ENCODE measurements at regions not wholly inside any gene's neighbourhood (a gene's known extent, or its start where the extent isn't known, plus 50 kb on each side); places are given as distances from the start of the nearest gene placed in this dataset.

DNA sequence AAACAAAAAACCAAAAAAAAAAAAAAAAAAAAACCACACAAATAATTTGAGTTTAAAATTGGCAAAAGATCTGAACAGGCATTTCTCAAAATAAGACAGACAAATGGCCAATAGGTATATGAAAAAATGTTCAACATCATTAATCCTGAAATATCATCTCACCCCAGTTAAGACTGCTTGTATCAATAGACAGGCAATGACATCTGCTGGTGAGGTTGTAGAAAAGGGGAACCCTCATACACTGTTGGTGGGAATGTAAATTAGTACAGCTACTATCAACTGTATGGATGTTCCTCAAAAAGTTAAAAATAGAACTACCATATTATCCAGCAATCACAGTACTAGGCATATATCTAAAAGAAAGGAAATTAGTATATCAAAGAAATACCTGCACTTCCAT is 523.1 kb downstream of the XIRP2 start:
- no peak for DNase-seq

DNA sequence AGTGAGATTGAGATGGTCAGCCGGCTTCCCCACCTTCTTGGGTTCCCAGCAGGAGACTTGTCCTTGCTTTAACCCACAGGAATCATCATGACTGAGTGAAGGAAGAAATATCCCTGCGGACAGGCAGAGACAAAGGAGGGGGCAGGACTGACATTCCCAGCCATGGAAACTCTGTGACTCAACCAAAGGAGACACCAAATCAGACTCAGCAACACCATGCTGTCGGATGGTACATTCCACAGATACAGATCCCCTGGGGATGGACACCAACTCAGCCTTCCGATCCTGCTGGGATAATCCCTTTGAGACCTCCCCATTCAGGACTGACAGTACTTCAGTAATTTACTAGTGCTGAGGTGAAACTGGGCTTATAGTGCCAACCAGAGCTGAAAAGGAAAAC is 518.3 kb downstream of the XIRP2 start:
- no peak for DNase-seq

DNA sequence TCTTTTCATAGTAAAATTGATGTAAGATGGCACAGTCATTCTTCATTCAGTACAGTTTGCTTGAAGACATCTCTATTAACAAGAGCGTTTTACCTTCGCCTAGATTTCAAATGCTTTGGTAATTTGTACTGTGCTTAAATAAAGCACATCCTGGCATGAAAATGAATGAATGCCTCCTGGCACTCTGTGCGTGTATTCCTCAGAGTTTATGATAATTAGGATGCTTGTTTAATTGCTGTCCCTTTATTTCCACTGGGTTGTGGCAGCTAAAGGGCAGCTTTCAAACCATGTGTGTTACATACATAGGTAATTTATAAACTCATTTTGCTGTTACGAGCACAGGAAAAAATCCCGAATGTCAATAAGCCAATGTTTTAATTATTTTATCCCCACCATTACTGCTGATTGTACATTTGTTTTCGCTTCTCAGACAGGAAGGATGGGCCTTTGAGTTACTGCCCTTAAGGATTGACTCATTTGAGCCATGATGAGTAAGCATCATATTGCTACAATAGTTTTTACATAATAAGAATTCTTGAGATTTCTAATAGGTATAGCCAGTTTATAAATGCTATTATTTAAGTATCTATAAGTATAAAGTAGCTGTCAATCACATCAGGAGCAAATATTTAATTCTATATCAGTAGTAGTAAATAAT is 516.5 kb downstream of the XIRP2 start:
- DNase-seq, result no peak

DNA sequence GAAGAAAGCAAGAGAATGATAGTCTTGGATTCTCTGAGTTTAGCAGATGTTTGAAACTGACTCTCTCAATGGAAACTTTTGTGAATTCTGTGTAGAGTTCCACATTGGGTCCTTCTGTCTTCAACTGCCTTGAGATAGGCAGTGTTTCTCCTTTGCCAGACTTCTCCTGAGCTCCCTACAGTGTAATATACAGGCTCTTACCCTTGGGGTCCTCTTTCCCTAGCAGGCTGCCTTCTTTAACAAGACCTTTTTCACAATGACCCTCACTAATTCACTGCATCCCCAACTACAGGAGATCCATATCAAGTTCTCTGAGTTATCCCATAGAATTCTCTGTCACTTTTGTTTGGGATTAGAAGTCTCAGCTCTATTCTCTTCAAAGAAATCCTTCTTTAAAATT is 513.0 kb downstream of the XIRP2 start:
- no peak for DNase-seq

DNA sequence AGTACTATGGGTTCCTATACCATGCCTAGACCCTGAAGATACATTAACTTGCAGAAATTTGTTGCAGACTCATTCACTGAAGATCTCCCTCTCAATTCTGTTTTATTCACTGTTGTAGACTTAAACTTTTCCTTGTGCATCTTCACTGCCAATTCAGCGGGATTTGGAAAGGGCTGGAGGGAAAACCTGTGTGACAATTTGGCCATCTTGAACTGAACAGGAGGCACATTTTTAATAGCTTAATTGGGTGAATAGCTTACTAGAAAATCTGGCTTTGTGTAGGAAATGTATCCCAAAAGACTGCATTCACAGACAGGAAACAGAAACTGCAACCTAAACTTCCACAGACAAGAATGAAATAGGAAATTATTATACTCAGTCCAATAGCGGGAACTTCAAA is 512.3 kb downstream of the XIRP2 start:
- DNase-seq, result no peak

DNA sequence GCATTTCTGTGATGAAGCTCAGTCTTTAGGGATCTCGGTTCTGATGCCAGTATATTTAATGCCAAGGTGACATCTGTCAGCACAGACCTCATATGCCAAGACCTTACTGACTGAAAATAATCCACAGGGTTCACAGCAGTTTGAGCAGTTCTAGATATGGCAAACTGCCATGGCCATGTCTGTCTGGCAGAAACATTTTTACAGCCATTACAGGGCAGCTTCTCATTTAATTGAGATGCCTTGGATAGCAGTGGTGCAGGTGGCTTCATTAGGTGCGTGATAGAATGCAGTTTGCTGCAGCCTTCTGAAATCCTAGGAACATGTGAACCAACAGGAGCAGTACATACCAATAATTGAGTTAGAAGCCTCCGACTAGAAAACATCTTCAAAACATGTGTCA is 510.6 kb downstream of the XIRP2 start:
- DNase-seq, result no peak

DNA sequence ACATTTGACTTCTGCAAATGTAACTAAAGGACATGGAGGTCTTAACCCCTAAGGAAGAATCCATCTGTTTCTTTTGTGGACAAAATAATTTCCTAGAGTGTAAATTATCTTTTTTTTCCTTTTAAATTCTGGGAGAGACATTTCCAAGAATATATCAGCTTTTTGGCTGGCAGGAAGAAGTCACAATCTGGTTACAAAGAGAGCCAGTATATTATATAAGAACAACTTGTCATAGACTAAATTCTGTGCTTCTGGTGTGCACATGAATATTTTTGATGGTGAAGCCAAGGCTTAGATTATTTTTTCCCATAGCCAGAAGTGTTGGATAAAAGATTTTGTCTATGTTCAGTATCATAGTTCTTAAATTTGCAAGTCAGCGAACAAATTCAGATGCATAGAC is 500.6 kb downstream of the XIRP2 start:
- DNase-seq, result no peak

DNA sequence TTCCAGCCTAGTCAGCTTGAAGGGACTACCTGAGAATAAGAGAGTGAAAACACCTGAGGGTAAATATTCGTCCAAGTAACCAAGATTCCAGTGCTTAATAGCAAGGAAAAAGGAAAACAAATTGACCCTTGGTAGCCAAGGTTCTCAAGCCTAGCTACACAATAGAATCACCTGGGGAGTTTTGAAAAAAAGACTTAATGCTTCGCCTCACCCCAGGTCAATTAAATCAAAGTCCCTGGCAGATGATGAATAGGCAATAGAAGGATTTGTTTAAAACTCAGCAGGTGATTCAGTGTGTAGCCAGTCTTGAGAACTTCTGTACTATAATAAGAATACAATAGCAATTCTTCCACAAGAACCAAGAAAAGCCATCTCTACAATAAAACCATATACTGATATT is 500.2 kb downstream of the XIRP2 start:
- peak in 1 of 2 experiments; percentile 36 for DNase-seq

DNA sequence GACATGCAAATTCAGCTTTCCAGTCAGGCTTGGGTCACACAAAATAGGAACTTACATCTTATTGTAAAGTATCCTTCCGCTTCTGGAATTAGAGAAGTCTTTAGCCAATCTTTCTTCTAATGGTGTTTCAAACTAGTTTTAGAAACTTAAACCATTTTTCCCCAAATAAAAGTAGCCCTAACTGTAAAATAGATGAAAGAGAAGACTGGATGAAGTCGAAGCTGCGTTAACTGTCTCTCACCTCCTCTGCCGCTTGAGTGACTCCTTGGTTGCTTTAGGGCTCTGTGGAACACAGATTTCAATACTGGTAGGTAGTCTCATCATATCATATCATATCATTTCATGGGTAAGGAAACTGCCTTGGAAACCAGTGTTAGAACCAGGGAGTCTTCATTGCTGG is 498.4 kb downstream of the XIRP2 start:
- peak; percentile 84 to 90 for DNase-seq

DNA sequence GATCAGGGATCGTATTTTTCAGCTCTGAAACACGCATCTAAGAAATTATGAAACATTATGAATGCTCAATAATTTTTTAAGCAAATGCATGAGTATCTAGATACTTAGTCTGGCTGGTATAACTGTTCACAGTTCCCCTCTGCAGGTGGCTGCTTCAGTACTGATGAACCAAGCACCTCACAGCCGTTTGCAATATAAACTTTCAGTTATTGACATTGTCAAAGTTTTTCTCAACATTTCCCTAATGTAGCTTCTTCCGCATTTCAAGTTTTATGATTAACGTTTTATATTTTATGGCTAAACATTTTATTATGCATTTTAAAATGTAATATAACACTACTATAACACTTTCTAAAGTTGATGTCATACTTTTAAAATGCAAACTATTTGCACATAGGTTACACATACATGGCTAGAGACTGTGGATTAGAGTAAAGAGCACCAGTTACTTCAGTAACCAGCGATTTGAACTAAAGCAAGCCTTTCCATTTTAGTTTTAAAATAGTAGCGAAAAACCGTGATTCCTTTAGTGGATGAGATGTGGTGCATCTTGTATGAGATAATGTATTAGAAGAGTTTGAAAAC is 495.4 kb downstream of the XIRP2 start:
- DNase-seq, result peak; percentile 14 to 38

DNA sequence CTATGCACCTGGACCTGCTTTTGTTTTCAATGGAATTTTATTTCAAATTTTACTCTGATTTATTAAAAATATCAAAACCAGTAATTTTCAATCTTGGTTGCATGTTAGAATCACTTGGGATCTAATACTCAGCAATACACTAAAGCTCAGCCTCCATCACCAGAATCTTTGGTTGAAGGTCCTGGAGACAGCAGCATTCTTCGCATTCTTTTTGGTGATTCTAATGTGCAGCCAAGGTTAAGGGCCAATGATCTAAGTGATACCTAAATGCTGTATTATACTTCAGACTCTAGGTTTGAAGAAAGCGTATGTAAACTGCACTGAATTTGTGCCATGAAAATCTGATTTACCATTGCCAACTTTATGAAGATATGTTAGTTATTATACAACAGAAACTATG is 493.1 kb downstream of the XIRP2 start:
- no peak for DNase-seq

DNA sequence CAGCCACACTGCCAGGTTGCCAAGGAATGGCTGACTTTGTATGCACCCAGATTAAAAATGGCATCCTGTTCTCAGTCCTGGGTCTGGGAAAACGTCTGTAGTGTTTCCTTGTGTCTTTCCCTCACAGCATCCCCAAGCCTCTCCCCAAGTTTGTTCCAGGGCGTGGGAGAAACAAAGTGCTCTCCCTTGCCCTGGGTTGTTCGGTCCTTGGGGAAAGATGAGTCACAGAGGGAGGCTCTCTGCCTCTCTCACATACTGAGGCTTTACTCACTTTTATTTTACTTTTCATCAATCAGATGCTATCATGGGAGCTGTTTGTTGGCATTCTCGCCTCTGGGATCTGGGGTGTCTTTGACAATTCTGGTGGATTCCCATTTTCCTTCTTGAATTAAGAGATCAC is 492.3 kb downstream of the XIRP2 start:
- no peak for DNase-seq

DNA sequence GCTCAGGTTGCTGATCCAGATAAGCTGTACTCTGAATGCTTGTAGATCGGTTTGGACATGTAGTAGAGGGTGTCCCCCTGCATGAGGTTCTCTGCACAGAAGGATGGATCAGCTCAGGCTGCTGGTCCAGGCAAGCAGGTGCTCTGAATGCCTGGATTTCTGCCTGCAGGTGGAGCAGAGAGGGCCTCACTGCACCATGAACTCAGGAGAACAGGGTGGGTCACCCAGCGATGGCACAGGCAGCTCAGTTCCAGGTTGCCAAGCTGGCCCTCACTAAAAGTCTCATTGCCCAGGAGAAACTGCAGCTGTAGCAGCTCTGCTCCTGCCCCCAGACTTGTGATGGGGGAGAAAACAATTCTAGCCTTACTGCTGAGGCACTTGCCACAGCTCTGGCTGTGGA is 491.8 kb downstream of the XIRP2 start:
- no peak for DNase-seq

DNA sequence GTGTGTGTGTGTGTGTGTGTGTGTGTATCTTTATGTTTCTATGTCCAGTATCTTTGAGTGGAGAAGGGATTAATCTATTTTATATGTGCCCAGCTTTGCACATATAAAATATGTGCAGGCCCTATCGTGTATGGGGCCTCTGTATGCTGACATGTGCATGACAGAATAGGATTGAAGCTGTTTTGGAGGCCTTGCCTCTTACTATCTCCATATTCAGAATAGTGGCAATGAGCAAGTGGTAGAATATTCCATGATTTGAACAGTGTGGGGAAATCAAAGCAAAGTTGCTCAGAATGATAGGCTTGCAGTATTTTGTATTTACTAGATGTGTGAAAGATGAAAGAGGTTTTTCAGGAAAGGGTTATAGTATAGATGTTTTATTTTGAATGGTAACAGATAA is 480.8 kb downstream of the XIRP2 start:
- no peak for DNase-seq

DNA sequence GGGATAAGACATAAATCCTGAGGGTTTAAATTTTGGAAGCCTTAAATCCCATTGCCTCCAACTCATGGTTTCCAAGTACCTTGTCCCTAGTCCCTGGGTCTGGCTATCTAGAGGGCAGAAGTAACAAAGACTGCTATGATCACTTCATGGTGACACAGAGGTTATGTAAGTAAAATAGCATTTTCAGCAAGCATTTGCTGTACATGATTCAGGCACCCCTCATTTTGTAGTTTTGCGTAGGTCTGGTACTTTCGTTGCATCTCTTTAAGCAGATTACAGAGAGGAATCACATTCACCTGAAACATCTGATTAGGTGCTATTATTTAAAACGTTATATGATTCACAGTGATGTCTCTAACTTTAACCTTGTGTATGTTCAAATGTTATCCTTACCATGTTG is 480.1 kb downstream of the XIRP2 start:
- DNase-seq, result no peak

DNA sequence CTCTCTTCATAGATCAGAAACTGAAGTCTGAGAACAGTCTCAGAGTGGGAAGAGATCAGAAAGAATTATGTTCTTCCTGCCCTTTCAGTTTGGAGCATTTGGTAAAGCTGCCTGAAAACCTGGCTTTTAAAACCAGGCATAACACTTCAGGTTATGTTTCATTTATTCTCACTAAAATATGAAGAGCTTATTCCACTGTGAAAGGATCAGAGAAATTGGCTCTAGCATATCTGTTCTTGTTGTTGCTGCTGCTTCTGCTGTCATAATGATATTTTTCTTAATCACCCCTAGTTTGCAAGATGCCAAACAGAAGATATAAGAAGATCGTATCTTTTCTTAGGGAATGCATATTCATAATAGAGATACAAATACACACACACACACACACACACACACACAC is 476.9 kb downstream of the XIRP2 start:
- no peak for DNase-seq

DNA sequence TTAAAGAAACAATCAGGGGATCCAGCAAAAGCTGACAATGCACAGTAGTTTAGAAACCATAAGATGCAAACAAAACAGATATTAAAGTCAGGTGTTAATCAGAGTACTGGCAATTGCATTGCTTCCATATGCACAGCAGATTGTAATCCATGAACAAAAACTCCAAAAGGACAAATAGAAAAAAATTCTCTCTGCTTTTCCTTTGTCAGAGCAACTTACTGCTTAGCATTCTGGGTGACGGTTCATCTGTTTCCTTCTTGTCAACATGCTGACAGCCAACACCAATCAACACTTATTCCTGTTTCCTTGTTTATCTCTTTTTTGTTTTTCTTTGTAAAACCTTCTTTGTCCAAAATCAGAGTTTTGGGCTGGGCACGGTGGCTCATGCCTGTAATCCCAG is 473.1 kb downstream of the XIRP2 start:
- no peak for DNase-seq

DNA sequence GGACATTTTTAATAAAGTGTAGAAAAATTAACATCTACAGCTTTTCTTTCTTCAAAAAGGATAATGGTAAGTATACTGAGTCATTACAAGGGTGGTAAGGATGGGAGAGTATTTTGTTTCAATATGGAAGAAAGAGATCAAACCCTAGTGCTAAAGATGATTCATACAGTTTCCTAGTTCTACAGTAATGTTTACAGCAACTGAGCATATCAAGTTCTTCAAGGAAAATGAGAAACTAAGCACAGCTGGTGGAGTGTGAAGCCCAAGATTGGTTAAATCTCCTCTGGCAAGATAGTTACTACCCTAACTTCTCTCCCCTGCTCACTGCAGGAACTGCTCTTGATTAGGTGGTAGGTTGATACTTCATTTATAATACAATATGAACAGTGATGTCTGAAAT is 467.5 kb downstream of the XIRP2 start:
- no peak for DNase-seq

DNA sequence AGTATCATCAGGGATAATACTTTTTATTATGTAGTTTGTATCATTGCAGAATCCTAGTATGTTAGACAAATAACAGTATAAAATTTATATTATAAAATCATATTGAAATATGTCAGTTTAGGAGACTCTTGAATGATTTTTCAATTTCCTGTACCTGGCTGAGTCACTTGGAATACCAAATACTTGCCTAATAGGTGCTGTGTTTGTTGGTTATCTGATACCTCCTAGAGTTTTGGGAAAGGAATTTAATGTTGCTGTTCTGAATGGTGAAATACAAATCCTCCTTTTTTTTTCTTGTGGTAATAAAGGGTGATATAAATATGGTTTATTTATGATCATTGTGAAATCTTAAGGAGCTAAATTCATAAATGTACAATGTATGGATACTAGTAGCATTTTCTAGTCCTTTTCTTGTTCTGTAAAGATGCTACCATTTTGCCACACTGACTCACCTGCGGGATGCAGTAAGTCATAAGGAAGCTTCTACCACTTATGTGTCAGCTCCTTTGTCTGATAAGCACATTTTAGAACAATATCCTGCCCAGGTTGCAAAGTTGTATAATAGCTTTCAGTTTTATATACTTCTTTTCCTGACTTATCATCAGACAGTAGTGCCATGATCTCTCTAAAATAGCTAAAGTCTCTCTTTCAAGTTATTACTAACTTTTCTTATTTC is 465.5 kb downstream of the XIRP2 start:
- DNase-seq, result no peak

DNA sequence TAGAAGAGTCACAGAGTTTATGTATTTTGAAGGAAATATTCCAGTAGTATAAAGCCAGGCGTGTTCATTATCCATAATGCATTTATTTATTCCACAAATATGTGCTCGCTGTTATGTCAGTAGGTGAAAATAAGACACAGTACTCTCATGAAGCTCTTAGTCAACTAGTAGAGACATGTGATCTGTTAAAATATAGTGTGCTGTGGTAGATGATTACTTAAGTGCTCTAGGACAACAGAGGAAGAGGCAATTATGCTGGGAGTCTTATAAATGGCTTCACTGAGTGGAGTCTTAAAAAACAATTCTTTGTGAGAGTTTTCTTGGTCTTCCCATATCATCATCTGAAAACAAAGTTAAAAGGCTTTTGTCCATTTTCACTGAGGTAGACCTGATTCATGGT is 457.3 kb downstream of the XIRP2 start:
- DNase-seq, result no peak

DNA sequence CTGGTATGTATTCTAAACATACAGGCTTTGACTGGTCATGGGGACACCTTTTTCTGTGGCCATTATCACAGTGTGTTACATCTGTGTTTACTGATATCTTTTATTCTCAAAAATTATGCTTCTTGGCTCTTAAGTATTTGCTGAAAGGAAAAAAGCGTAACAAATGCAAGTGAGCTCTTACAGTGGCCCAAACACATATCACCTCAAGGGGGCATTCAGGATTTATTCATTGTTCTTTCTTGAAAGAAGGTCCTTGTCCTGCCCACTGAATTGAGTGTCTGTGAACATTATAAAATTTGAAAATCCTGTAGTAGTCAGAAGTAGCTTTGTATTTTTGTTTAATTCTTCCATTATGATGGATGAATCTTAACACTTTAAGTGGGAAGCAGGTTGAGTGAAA is 454.5 kb downstream of the XIRP2 start:
- peak in 1 of 2 experiments; percentile 19 for DNase-seq

DNA sequence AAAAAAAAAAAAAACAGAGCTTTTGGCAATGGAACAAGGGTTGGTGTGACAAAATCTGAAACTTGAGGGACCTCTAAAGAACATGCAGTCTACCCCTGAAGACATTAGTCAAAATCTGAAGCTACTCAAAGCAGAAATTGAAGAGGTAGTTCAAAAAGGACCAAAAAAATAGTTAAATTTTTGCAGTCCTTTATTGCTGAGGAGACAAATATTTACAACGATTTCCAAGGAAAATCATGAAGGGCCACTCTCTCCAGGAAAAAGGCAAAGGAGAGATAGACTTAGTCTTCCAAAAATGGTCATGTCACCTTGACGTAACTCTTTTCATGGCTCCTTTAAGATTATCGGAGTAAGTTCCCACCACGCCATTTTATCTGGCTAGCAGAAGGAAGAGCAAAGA is 452.0 kb downstream of the XIRP2 start:
- DNase-seq, result no peak

DNA sequence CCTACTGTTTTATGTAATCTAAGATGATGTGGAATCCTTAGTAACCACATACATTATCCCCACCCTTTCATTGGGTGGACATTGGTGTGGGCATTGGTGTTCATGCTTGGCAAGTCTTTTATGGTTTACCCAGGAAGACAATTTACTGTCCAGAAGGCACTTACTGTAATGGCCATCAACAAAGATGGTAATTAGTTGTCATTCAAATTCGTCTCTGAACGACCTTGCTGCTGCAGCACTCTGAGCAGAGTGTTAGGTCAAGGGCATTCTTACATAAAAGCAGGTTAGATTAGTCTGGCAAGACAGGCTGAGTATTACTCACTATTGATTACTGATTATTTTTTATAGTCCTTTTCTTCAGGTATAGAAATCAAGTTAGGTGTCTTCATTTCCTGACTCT is 447.9 kb downstream of the XIRP2 start:
- DNase-seq, result no peak

DNA sequence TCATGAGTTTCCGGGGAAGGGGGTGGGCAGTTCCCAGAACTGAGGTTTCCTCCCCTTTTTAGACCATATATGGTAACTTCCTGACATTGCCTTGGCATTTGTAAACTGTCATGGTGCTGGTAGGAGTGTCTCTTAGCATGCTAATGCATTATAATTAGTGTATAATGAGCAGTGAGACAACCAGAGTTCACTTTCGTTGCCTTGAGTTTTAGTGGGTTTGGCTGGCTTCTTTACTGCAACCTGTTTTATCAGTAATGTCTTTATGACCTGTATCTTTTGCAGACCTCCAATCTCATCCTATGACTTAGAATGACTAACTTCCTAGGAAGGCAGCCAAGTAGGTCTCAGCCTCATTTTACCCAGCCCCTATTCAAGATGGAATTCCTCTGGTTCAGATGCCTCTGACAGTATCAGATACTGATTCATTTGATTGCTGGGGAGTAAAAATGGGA is 447.3 kb downstream of the XIRP2 start:
- no peak for DNase-seq
